T-helper 2 cell (primary cell): ENCODE measurements at regions not wholly inside any gene's neighbourhood (a gene's known extent, or its start where the extent isn't known, plus 50 kb on each side); places are given as distances from the start of the nearest gene placed in this dataset.
"Not testable (repeated sequence)": the region's sequence is repeated elsewhere in the genome, so short reads cannot be mapped to it uniquely, and the experiment has no call there.

ENCODE experiments used
- DNase-seq, 5 experiments: peaks; one replicate each; pipeline versions ENCODE4 v3.0.0 to v3.0.0-alpha.2; 2012 to 2022

DNA sequence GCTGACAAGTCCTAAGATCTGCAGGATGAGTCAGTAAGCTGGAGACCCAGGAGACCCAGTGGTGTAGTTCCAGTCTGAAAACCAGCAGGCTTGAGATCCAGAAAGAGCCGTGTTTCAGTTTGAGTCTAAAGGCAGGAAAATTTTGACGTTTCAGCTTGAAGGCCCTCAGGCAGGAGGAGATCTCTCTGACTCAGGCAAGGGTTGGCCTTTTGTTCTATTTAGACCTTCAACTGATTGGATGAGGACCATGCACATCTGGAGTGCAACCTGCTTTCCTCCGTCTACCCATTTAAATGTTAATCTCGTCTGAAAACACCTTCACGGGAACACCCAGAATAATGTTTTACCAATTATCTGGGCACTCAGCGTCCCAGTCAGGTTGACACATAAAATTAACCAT lies 69.5 kb downstream of the NPIPA7 start:
- not testable (repeated sequence) for DNase-seq

DNA sequence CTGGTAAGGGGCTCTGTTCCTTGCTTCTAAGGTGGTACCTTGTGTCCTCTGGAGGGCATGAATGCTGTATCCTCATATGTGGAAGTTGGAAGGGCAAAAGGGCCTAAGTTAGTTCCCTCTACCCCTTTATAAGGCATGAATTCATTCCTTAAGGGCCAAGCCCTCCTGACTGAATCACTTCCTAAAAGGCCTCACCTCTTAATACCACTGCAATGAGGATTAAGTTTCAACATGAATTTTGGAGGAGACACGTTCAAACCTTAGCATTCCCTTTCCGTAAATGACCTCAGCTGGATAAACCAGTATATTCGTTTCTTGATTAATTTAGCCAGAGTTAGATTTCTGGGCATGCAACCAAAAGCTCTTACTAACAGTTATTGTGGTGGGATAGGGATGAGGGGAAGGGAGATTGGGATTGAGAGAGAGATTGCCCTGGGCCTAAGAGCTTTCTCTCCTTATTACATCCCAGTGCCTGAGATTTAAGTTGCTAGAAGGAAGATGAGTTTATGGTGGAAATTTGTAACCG lies 70.8 kb downstream of the NPIPA7 start:
- DNase-seq, result not testable (repeated sequence)

DNA sequence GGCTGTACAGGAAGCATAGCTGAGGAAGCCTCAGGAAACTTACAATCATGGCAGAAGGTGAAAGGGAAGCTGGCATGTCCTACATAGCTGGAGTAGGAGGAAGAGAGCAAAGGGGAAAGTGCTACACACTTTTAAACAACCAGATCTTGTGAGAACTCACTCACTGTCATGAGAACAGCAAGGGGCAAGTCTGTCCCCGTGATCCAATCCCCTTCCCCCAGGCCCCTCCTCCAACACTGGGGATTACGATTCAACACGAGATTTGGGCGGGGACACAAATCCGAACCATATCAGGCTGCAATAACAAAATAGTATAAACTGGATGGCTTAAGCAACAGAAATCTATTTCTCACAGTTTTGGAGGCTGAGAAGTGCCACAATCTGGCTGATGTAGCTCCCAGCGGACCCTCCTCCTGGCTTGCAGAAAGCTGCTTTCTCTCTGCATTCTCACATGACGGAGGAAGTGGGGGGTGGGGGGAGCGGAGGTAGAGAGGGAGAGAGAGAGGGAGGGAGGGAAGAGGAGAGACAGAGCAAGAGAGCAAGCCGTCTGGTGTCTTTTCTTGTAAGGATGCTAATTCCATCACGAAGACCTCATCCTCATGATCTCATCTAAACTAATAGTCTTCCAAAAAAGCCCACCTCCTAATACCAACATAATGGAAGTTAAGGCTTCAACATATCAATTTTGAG lies 72.9 kb downstream of the NPIPA7 start:
- not testable (repeated sequence) for DNase-seq

DNA sequence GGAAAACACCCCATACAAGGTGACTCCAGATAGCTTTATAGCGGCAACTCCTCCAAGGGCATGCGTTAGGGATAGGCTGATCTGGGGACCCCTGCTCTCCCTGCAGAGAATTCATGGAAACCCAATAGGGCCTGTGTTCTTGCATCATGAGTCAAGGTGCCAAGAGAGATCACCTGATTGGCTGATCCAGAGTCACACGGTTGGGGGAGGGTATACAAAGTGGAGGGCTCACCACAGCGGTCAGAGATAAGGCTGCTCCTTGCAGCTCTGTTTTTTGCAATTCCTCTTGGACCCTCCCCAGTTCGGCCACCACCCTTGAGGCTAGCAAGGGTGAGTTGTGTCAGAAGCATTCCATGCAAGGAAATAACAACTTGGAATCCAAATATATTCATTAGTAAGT lies 79.6 kb downstream of the NPIPA7 start:
- not testable (repeated sequence) for DNase-seq

DNA sequence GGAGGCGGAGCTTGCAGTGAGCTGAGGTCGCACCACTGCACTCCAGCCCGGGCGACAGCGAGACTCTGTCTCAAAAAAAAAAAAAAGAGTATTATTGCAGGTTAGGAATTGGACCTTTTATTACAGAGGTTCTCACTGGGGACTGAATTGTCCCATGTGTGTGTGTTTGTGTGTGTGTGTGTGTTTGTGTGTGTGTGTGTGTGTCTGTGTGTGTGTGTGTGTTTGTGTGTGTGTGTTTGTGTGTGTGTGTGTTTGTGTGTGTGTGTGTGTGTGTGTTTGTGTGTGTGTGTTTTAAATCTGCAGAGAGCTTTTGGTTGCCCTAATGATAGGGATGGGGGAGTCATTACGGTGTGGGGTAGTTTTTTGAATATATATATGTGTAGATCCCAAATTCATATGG lies 84.9 kb downstream of the NPIPA7 start:
- not testable (repeated sequence) for DNase-seq

DNA sequence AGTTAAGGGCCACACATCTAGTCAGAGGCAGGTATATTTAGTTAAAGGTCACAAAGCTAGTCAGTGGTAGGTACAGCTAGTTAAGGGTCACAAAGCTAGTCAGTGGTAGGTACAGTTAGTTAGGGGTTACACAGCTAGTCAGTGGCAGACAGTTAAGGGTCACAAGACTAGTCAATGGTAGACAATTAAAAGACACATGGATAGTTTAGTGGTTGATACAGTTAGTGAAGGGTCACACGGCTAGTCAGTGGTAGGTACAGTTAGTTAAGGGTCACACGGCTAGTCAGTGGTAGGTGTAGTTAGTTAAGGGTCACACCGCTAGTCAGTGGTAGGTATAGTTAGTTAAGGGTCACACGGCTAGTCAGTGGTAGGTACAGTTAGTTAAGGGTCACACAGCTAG lies 110.0 kb downstream of the NPIPA7 start:
- not testable (repeated sequence) for DNase-seq

DNA sequence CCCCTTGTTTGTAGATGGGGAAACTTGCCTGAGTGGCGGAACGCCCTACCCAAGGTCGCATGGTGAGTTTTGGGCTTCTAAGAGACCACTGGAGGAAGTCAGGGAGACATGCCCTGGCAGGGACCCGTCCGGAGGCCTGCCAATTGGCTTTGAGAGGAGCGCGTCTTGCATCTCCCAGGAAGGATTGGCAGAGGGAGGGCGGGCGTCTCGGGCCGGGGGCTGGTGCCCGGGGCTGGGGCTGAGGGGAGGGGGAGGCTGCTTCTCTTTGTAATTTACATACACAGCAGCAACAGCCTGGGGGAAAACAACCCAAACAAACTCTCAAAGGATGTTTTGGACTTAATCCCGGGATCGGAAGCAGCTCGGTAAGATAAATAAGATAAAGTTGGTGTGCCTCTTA lies 110.5 kb downstream of the NPIPA7 start:
- not testable (repeated sequence) for DNase-seq

DNA sequence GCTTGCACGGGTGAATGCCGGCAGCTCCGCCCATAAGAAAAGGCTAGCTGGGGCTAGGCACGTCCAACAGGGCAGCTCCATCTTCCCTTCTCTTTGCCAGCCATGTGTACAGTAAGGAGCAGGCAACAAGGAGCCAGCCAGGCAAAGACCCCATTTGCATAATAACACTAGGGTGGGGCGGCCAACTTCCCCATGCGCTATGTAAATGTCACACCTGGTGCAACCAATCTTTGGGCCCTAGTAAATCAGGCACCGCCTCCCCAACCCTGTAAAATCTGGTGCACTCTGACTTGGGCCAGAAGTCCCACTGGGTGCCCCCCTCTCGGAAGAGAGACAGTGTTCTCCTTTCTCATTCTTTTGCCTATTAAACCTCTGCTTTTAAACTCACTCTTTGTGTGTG lies 115.2 kb downstream of the NPIPA7 start:
- not testable (repeated sequence) for DNase-seq

DNA sequence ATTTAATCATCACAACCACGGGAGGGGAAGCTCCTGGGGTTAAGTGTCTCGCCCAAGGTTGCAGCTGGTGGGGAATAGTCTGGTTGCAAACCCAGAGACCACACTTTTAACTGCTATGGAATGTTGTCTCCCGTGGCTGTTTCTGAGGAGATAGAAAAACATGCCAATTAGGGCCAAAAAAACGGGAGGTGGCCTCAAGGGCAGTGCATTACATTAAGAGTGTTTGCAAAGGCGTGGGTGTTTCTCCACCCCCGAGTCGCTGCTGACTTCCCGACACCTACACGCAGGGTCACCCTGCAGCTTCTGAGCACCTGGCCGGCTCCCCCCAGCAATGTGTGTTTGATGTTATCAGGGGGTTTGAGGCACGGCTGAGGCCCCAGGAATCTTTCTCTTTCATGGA lies 116.1 kb downstream of the NPIPA7 start:
- DNase-seq, result not testable (repeated sequence)

DNA sequence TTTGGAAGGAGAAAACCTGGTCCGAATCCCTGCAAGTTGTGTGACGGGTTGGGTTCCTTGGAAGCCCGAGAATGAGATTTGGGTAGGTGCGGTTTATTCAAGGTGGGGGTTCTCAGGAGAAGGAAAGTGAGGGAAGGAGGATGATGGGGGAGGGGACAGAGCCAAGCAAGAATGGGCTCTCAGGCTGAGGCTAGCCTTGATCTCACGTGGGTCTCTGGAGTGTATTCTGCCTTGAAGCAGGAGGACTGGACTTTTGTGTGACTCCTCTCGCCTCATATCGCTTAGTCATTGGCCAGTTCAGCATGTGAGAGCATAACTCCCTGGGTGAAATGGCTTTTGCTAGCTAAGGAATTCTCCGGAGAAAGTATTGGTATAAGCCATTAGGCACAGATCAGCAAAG lies 120.9 kb downstream of the NPIPA7 start:
- DNase-seq, result not testable (repeated sequence)

DNA sequence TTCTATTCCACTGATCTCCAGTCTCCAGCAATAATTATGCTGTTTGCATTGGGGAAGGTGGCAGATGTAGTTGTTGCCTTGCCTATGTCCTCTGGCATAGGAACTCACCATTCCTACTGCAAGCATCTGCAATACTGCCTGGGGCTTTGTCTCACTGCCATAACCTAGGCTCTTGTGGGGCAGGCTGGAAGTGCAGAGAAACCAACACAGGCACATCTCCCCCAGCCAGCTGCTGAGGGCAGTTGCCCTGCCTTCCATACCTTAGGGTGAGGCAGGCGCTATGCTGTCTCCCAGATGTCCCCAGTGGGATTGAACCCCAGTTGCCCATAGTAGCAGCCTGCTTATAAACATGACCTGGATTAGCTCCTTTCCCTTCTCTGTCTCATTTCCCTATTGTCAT lies 128.1 kb downstream of the NPIPA7 start:
- not testable (repeated sequence) for DNase-seq

DNA sequence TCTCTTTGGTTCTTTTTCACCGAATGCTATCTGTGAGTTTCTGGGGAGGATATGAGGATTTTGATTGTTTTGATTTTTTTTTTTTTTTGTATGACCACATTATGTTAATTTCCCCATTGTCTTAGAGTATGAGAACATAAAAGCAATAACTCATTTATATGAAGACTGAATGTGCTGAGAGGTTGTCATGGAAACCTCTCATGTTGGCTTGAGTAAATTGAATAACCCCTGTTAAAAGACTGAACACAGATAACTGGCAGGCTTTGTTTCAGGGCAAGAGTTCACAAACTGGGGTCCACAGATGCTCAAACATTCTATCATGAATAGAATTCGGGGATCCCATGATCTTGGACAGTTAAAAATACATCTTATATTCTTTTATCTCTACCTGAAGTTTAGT lies 129.4 kb downstream of the NPIPA7 start:
- DNase-seq, result not testable (repeated sequence)

DNA sequence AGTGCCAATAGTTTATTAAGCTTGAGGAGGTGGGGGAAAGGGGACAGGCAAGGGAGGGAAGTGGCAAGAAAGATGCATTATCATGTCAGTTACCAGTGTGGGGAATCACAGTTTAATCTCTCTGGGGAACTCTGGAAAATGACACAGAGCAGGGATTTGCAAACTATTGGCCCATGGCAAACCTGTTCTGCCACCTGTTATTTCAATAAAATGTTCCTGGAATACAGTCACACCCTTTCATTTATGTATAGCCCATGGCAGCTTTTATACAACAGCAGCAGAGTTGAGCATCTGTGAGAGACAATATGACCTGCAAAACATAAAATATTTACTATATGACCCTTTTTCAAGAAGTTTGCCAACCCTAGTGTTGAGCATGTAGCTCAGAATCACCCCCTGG lies 140.5 kb downstream of the NPIPA7 start:
- DNase-seq, result not testable (repeated sequence)

DNA sequence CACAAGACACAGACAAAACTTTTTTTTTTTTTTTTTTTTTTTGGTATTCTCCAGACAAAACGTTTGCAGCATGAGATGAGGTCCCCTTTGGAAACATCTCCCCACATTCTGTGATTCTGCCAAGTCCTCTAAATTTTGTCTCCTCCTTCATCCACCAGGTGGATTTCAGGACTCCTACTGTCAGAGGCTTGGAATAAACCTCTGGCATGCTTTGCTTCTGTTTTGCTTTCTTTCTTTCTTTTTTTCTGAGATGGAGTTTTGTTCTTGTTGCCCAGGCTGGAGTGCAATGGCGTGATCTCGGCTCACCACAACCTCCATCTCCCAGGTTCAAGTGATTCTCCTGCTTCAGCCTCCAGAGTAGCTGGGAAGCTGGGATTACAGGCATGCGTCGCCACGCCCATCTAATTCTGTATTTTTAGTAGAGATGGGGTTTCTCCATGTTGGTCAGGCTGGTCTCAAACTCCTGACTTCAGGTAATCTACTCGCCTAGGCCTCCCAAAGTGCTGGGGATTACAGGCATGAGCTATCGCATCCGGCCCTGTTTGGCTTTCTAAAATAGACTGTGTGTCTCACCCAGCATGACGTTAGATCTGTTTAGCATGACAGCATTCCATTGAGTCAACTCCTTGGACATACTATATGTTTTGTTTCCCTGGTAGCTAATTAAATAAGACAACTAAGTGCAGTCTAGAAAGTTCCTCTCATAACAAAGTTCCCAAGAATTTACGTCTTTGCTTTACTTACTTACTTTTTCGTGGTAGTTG lies 142.5 kb downstream of the NPIPA7 start:
- DNase-seq, result not testable (repeated sequence)

DNA sequence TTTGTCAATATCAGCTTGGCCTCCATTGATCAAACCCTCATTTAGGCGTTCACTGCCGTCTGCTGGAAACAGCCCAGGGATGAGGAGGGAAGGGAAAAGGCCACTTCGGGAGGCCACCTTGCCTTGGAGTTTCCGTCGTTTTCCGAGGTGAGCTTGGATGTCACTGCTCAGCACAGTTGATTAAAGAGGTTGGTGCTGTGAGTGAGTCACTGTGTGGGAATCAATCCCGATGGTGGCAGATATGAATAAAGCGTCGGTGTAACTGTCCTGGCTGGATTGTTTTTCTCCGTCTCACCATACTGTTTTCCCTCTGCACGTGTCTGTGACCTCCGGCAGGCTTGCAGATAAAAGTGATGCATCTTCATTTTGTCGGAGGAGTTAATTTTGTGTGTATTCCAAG lies 148.1 kb downstream of the NPIPA7 start:
- not testable (repeated sequence) for DNase-seq

DNA sequence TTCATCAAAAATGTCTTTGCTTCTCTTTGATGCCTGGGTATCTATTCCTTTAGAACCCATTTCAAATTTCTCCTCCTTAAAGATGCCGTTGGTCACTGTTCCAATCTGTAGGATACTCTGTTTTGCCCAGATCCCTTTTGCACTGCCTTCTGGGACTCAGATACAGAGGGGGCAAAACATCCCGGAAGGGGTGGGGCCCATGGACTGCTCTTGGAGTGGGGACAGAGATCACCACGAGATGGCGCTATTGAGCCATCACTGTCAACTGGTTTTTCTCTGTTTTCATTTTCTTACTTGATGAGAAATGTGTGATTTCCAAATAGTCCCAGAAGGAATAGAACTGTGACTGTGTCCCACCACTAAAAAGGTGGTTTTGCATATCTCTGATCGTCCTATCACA lies 151.8 kb downstream of the NPIPA7 start:
- not testable (repeated sequence) for DNase-seq

DNA sequence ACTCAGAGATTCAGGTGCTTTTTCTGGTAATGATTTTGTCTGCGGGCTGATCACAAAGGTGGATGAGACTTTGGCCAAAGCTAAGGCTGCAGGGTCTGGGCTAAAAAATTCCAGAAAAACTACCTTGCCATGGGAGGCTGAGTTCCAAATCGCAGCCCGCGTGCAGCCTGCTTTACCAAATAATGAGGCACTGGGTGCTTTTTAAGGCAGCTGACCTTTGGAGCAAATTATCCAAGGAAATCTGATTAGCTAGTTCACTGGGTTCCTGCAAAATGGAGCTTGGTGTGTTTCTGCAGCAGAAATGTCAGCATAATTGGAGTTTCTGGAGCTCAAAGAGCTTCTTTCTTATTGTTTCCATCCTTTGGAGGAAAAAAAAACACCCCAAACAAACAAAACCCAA lies 156.6 kb downstream of the NPIPA7 start:
- DNase-seq, result not testable (repeated sequence)

DNA sequence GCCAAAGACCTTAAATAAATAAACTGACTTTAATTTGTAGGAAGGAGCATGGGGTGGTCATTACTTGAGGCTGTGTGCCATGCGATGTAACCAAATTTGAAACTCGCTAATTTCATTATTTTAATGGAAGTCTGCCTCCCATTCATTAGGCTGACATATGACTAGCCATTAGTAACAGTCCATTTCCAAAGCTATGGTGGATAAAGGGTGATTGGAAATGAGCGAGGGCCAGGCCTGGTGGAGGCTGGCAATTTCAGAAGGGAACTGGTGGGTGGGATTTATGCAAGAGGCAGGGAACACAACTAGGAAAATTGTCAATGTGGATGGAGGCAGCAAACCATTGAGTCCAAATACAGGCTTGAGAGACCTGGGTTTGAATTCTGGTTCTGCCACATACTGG lies 157.2 kb downstream of the NPIPA7 start:
- not testable (repeated sequence) for DNase-seq

DNA sequence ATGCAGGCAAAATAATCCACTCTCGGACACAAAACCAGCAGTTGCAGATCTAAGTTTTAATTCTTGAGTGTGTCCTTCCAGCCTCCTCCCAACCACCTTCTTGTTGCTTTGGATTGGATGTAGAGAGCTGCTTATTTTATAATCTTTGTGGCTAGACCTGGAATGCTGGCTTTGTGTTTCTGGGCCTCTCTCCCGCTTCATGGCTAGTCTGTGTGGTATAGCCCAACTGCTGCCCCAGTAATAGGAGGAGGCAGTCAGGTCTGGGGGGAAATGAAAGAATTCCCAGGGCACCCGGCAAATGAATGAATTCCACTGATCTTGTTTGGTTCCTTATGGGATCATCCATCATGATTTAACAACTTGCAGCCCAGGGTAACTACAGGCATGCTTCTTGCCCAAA lies 170.8 kb downstream of the NPIPA7 start:
- not testable (repeated sequence) for DNase-seq

DNA sequence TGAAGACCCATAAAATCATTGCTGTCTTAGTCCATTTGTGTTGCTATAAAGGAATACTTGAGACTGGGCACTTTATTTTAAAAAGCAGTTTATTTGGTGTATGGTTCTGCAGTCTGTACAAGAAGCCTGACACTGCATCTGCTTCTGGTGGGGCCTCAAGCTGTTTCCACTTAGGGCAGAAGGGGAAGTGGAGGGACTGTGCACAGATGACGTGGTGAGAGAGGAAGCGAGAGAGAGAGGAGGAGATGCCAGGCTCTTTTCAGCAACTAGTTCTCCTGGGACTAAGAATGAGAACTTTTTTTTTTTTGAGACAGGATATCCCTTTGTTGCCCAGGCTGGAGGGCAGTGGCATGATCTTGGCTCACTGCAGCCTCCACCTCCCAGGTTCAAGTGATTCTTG lies 171.9 kb downstream of the NPIPA7 start:
- not testable (repeated sequence) for DNase-seq

DNA sequence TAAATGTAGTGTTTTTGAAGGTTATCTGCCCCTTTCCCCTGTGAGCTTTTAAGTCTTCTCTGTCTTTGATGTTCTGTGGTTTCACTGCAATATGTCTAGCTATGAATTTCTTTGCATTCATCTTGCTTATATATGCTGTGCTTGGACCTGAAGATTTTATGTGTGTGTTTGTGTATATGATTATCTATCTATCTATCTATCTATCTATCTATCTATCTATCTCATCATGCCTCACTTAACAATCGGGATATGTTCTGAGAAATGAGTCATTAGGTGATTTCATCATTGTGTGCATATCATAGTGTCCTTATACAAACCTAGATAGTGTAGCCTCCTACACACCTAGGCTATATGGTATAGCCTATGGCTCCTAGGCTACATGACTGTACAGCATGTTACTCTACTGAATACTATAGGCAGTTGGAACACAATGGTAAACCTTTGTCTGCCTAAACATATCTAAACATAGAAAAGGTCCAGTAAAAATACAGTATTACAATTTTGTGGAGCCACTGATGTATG lies 173.9 kb downstream of the NPIPA7 start:
- DNase-seq, result not testable (repeated sequence)

DNA sequence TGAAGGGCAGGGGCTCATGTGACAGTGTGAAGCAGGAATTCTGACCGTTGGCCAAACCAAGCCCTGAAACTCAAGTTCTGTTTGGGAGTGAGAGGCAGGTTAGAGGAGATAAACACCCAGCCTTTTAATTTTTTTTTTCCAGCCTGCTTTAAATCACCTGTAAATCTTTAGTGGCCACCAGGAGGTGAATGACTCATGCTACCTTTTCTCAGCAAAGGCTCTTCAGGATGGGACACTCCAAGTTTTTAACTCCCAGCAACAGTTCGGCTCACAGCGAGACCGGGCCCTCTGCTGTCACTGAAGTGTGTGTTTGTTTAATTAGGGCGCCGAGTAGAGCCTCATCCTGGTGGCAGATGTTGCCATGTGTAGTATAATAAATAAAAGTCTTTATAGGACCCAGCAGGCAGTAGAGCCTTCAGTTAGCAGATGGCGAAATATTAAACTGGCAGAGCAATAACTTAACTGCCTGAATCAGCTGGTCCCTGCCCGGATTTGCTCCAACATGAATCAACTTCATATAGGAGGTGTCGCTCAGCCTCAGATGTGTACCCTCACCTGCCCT lies 180.3 kb downstream of the NPIPA7 start:
- DNase-seq, result not testable (repeated sequence)

DNA sequence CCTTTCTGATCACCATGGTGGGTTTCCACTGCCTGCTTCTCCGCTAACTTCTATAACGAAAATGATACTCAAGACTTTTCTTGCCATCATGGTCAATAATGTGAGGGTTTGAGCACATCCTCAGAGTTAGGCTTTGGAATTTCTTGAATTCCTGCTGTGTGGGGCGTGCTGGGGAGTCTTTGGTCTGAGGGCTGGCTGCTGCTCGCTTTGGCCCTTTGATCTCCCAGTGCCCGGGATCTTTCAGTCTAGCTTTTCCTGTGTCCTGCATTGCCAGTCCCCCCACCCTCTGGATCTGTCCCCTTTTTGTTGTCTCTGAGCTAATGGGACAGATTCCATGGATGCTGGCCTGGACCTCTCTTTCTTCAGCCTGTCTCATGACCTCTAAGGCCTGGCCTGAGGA lies 182.6 kb downstream of the NPIPA7 start:
- DNase-seq, result not testable (repeated sequence)
